ENCODE measurements at regions not wholly inside any gene's neighbourhood (a gene's known extent, or its start where the extent isn't known, plus 50 kb on each side); places are given as distances from the start of the nearest gene placed in this dataset.

DNA sequence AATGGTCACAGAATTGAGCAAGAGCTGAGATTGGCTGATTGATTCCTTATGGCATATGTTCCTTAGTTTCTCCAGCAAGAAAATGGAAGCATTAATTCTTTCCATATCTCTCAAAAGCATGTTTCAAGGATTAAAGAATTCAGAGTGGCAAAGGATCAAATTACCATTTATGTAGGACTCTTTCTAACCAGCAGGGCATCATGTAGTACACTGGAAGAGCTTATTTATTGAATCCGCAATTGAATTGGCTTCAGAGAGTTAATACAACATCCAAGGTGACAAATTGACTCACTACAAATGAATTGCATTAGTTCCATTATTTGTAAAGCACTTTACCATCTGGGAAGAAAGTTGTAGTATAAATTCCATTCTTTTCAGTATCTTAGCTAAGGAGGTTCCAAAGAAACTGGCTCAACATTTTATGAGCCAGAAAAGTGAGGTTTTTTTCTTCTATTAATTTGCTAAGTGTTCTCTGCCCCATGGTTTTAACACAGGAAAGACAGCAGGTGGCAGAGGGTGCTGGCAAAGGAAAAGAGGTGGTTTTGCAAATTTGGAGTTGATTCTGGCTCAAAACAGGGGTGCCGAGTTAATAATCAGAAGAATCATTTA lies 409.9 kb downstream of the MTX2 start:
- no peak for DNase-seq (ENCODE audit: low spot score)

DNA sequence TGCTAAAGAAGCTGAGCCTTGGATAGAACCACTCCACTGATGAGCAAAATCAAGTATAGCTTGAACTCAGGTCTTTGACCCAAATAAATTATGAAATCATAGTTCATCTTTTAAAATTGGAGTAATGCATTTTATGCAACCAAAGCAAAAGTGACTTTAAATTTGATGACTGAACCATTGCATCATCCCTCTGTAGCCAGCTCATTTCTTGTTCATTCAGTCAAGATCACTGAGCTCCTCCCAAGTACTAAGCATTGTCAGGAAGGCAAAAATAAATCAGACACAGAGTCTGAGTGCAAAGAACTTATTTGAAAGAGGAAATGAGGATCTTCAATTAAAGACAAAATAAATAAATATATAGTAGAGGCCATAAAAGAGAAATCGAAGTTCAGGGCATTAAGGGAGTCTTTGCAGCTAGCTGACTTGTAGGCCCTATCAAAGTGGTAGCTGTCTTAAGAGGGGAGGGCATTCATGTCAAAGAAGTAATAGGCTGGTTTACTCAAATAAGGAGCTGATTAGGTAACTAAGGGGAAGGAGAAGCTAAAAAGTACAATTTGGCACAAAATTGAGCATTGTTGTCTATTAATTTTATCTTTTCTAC lies 411.8 kb downstream of the MTX2 start:
- no peak for DNase-seq (ENCODE audit: low spot score)

DNA sequence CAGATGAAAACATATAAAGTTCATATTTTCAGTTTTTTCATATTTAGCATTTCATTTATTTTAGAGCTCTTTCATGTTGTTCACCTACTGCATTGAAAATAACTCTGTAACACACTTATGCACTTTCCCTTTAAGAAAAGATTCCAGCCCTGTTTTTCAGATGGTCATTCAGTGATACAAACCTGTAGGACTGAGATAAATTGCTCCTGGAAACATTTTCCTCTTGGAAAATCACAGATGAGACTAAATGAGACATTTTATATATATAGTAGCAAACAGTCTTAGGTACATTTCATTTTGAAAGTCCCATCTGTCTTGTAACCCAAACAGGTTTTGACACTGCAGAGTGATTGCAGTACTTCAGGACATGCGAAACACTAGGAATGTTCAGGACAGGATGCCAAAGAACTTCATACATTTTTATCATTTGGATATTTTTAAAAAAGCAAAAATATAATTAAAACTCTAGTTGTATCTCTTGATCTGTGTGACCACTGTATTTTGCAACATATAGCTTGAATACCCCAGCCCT lies 412.4 kb downstream of the MTX2 start:
- DNase-seq (ENCODE audit: low spot score): no peak

DNA sequence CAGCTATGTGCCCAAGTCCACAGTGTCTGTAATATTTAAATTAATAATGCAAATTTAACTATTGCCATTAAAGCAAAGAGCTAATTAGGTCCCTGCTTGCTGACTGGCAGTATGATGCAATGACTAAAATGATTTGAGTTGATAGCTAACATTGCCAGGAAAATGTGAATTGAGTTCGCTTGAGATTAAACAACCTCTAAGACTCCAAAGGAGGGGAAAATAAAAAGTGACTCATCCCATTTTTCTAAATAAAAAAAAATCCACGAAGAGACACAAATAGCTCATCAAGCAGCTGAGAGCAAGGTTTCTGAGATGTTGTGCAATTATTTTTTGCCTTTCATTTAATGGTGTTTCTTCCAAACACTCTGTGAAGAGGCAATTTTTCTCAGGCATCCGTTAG lies 413.0 kb downstream of the MTX2 start:
- no peak for DNase-seq (ENCODE audit: low spot score)

DNA sequence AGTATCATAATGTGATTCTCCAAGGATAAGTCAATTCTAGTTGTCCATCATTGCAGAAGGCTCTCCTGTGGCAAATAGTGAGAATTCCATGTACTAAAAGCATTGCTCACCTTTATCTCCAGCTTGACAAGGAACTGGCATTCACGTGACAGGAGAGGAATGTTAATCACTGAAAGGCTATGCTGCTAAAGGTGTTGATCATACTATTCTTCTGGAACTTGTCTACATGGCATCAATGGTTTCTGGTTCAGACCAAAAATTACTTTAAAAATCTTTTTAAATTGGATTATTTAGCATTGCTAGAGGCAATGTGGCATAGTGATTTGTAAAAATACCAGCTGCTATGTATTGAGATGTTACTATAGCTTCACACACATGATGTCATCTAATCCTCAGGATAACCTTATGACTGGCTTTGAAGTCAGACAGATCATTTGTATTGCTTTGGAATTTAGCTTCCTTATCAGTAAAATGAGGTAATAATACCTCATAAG lies 414.4 kb downstream of the MTX2 start:
- DNase-seq (ENCODE audit: low spot score): no peak

DNA sequence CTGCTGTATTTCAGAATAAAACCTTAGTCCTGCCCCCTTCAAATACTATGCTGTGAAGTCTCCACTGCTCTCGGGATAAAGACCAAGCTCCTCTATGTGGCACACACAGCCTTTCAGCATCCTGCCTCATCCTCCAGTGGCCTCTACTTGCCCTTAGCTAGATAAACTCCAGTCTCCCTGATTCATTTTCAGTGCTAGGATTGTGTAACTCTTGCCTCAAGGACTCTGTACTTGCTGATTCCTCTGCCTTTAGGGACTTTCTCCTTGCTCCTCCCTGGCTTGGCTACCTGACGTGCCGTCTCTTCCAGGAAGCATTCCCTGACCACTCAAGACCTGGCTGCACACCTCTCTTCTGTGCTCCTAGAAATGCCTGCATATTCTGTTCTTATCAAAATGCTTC lies 416.7 kb downstream of the MTX2 start:
- DNase-seq (ENCODE audit: low spot score): no peak

DNA sequence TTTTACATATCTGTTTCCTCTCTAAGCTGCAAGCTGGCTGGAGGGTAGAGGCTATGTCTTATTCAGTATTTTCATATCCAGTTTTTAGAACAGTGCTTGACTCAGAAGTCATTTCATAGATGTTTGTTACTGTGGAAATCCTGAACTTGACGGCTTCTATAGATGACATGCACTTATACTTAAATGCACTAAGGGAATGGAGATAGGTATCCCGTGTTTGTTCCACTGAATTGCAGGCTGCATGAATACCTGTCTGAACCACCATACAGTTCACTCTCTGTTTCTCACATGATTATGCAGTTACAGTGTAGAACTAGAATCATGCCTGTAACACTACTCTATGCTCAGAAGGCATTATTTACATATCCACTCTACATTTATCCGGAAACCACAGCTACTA lies 417.1 kb downstream of the MTX2 start:
- DNase-seq (ENCODE audit: low spot score): no peak

DNA sequence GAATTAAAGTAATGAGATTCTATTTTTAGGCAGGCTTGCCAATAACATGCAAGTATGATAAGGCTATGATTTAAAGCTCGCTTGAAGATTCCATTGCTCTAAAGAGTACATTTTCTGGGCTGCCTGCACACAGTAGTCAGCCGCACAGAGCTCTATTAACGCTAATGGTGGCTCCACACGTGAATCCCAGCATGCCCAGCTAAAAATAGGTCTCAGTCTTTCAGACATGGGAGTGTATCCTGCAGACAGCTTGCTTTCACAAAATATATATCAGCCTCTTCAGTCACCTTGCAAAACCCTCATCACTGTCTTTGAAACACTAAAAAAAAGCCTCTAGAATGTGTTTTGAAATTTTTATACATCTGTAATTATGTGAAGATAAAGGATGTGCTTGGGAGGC lies 418.1 kb downstream of the MTX2 start:
- DNase-seq (ENCODE audit: low spot score): no peak

DNA sequence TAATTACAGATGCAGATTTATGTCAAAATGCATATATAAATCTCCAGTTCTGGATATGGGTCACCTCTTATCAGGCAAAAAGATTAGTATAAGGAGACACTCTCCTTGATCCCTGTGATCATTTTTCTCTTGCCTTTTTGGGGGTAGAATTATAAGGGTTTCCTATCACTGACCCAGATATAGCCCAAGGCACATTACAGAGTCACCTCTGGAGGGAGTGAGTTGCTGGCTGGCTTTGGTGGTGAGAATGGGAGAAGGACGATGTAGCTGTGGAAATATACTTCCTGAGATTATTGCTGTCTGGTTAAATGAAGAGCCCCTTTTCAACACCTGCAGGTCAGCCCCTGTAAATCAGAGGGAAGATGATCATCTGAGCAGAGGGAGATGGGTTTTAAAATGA lies 418.7 kb downstream of the MTX2 start:
- DNase-seq (ENCODE audit: low spot score): no peak

DNA sequence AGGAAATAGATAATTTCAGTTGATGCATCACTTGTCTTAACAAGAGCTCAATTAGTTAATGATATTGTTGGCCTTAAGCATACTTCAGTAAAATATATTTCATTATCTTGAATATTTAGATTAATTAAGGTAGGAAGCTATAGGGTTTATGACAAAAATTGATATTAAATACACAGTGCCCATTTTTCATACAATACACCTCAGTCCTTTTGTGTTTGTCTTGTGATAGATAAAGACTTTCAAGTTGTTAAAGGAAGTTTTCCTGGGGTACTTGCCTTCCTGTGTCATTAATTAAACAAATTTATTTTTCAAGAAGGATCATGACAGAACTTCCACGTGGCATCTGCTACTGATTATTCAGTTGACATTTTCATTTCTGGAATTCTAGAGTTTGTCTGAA lies 420.5 kb downstream of the MTX2 start:
- DNase-seq (ENCODE audit: low spot score): no peak

DNA sequence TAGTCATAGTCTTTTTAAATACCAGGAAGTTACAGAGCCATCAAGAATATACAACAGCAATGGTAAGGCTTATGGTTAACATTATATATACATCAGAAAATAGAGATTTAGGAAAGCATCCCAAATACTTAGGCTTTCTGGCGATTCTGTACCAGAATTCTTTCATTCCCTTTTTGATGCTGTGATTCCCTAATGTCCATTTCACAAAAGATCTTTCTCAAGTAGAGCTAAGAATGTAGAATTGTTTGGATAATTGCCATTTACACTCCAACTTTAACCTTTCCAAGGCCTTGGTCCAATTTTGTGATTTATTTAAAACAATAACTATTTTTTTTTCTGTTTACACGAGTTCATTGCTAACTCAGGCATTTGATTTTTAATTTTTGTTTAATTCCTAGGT lies 422.2 kb downstream of the MTX2 start:
- DNase-seq (ENCODE audit: low spot score): no peak

DNA sequence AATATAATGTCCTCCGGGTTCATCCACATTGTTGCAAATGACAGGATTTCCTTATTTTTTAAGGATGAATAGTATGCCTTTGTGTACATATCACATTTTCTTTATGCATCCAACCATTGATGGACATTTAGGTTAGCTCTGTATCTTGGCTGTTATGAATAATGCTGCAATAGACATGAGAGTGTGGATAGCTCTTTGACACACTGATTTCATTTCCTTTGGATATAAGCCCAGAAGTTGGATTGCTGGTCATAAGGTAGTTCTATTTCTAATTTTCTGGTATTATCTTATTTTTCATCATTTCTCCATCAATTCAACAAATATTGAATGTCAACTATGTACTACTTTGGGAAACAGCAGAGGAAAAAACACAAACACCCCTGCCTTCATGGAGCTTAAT lies 423.3 kb downstream of the MTX2 start:
- no peak for DNase-seq (ENCODE audit: low spot score)

DNA sequence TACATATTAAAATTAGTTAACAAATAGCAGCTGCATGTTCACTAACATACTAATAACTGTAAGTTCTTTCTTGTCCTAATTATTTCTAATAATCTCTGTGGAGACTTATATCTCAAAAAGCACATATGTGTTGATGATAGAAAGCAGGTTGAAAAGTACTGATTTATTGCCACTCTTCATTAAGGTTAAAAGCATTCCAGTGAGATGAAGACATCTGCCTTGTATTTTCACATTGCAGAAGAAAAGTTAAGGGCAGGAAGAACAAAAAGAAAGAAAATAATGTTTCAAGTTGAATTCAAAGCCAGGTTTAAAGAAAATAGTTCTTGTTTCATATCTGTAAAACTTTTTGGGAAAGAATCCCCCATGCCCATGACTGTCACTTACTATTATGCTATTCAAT lies 429.9 kb downstream of the MTX2 start:
- DNase-seq (ENCODE audit: low spot score): no peak

DNA sequence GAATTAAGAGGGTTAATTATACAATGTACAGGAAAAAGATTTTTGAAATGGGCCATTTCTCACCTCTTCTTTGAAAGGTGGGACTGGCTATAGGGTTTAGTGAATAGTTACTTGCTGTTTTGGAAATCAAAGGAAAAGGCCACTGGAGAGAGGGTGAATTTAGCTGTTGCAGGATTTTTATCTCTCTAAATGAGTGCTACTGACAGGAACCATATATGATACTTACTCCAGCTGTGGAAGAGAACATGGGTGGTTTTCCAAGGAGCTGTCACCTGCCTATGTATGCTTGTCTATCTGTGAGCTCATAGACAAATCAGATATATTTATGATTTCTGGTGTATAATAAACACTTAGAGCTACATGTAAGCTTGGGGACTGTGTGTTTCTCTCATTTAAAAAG lies 430.4 kb downstream of the MTX2 start:
- DNase-seq (ENCODE audit: low spot score): no peak

DNA sequence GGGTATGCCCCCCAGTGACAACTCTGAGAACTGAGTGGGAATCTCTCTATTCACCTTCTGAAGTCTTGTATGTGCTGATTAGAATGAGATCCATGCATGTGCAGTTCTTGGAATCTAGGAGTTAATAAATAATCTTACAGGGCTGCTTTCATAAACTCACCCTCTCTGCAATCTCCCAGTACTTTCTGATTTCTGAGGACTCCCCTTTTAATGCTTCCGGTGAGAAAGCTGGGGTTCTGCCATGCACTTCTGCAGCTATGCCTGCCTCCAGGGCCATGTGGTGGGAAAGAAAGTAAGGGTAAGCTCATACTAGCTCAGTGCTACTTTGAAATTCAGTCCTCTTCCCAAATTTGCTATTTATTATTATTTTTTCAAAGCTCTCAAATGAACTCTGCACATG lies 432.9 kb downstream of the MTX2 start:
- no peak for DNase-seq (ENCODE audit: low spot score)

DNA sequence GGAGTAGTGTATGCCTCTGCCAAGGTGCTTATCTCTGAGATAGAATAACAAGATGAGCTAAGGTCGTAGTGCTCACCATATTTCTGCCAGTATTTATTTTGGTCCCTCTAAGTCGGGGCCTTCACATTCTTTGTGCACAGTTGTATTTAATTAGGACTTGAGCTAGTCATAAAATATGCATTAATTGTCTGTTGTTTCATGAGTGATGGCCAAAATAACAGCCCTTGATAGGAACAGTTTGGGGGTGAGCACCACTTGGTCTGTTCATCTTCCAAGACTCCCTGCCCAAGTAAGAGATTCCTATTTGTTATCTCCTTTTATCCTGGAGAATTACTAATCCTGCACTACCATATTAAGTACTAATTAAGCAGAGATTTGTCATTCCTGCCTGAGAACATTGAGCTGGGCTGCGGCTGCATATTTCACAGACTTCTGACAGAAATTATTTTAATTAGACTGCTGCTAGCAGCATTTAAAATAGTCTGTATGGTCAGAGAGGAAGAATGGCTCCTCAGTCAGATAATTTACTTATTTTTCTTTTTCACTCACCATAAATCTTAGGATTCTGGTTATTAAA lies 435.1 kb downstream of the MTX2 start:
- no peak for DNase-seq (ENCODE audit: low spot score)

DNA sequence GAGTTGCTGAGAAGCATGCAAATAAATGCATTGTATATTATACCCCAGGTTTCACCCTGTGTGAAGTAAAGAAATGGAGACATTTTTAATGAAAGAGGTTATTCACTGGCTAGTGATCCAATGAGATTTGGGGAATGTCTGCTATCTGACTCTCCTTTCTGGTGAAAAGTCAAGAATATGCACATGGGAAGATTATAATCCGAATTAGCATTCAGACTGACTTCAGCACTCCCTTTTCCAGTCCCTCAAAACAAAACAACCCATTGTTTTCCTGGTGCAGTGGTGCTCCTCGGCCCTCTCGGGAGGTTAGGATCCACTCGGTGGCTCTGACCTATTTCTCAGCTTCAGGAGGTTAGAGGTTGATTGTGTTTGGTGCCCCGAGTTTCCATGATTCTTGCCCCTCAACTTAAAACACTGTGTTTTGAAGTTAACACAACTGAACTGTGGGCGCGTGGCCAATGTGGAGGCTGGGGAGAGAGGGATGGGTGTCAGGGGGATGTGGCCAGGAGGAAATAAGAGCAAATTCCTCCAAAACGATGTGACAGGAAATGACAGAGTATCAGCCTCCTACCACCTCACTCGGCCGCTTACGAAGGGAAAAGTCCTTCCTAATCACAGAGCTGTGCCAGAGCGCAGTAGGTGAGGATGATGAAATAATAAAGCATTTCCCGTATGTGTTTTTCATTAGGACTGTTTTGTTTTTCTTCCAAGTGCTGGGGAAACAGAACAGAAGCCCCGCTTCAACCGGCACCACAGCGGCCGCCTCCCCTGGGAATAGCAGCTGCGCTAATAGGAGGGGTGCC lies 440.1 kb downstream of the MTX2 start:
- DNase-seq (ENCODE audit: low spot score): no peak

DNA sequence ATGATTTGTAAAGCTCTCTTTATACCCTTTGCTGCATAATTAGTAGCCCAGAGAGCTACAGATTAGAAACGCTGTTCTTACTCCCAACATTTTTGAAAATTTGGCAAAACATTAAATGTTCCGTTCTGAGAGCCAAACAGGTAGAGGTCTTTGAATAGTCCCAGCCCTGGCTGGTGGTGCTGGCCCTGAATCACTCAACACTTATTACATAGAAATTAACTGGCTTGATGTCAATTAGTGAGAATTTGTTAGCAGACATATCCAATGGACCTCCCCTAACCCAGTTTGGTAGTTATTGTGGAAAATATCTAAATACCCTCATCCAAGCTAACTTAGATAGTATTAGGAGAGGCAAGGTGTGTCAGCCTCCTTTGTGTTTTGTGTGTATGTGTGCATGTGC lies 440.7 kb downstream of the MTX2 start:
- no peak for DNase-seq (ENCODE audit: low spot score)

DNA sequence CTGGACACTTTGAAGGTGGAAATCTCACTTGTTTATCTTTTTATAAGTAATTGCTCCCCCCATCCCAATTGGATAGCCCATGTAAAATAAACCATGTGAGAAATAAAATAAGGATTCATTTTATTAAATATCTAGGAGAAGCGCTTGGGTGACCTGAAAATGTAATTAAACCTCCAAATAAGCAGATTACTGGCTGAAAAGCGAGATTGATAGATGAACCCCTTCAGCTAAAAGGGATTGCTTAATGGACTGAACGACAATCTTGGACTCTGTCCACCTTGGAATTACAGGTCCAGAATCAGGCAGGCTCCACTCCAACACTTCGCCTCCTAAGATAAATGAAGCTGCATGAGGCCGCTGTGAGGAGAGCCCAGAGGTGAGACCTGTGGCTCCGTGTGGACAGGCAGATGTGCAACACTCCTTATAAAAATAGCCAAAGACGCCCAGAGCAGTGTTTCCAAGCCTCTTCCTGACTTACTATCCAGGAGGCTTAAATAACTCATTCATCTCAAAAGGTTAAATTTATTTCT lies 441.5 kb downstream of the MTX2 start:
- no peak for DNase-seq (ENCODE audit: low spot score)

DNA sequence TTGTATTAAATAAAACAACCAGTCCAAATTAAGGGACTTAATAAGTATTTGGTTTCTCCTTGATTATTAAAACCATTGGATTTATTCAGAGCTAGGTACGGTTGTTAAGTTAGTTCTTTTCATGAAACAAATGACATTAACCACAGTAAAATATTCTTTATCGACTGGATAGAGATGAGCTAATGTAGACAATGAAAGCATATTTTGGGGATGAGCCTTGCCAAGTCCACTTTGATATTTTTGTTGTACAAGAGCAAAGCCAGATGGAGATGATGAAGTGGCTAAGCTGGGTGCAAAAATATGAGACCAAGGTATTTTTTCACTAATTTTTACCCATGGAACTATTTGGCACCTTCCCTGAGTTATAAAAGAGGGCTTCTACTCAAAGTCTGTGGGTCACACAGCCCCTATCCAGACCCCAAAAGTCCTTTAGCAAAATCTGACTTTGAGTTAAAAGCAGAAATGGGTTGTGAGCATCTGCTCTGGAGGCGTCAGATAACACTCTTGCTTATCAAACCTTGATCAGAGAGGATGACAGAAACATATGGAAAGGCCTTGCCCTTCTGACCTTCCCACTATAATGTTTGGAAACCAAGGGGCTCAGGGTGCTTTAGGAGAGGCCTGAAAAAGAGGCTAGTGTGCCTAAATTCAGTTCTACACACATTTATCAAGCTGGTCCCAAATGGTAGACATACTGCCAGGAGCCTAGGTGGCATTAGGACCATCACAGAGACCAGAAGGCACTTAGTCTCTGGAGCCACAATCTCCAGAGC lies 456.8 kb downstream of the MTX2 start:
- no peak for DNase-seq (ENCODE audit: low spot score)

DNA sequence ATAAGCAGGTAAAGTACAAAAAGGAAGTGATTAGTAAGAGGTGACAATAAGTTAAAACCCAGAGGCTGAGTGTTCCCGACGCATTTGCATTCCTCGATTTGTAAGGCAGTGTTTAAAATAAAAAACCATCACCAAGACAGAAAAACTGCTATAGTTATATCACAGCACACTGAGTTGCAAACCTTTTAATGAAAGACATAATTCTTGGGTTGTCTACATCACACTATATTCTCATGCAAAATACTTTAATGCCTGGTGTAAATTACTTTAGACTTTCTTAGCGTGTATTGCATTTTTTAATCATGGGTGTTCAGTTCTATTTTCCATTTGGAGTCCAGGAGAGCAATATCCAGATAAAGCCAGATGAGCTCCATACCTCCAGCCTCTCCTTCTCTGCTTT lies 458.5 kb downstream of the MTX2 start:
- no peak for DNase-seq (ENCODE audit: low spot score)

Data from ecto neural progenitor cell (in vitro differentiated cells).